ENCODE measurements at regions not wholly inside any gene's neighbourhood (a gene's known extent, or its start where the extent isn't known, plus 50 kb on each side); places are given as distances from the start of the nearest gene placed in this dataset.

DNA sequence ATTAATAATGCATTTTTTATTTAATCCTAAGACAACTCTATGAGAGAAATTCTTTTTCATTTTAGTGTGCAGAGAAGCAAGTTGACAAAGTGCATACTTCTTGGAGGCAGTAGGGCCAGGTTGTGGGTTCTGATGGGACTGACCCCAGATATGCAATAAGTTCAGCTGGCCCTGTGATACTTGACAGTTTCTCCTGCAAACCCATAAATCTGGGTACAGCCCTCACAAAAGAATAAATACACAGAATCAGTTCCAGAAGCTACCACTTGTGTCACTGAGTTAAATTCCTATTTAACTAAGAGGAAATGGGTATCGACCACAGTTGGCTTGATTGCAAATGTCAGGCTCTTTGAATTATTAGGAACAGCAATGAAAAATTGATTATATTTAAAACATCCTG lies 598.5 kb upstream of the API5 start:
- H3K27ac Mint-ChIP-seq: no peak overlapping the region
- Histone ChIP-seq H3K4me1 (ENCODE audit: control insufficient read depth, insufficient read depth, low read length) (no peaks in the 10 kb centered on the region), H3K27me3 (ENCODE audit: control insufficient read depth, insufficient read depth, low read length, poor library complexity, severe bottlenecking) (no peaks in the 10 kb centered on the region), H3K27ac (ENCODE audit: low read depth, low read length) (no peak overlapping the region), H3K9me3 (ENCODE audit: control insufficient read depth, low read length) (no peaks in the 10 kb centered on the region), H3K4me3 (ENCODE audit: low read length) (no peak overlapping the region), H3K9ac (ENCODE audit: extremely low read depth, low read length, poor library complexity, severe bottlenecking) (no peak overlapping the region), H3K36me3 (ENCODE audit: control insufficient read depth, insufficient read depth, low read length) (no peaks in the 10 kb centered on the region)
- no peaks in the 10 kb centered on the region for H3K27me3 Mint-ChIP-seq (ENCODE audit: insufficient read depth)
- no peak for DNase-seq
- H3K4me1 Mint-ChIP-seq: peaks cover 2% of the 10 kb centered on the region
- H3K9me3 Mint-ChIP-seq: peaks cover 23% of the 10 kb centered on the region
- WGBS, 2 experiments (ENCODE audit: insufficient coverage in 1 of 2, insufficient read length in 1 of 2): 100% methylated on average over 1 of the region's 1 CpG
- no peaks in the 10 kb centered on the region for H3K36me3 Mint-ChIP-seq (ENCODE audit: low read depth)
- H3K4me3 Mint-ChIP-seq: no peak overlapping the region
- TF ChIP-seq, protein P1, sequence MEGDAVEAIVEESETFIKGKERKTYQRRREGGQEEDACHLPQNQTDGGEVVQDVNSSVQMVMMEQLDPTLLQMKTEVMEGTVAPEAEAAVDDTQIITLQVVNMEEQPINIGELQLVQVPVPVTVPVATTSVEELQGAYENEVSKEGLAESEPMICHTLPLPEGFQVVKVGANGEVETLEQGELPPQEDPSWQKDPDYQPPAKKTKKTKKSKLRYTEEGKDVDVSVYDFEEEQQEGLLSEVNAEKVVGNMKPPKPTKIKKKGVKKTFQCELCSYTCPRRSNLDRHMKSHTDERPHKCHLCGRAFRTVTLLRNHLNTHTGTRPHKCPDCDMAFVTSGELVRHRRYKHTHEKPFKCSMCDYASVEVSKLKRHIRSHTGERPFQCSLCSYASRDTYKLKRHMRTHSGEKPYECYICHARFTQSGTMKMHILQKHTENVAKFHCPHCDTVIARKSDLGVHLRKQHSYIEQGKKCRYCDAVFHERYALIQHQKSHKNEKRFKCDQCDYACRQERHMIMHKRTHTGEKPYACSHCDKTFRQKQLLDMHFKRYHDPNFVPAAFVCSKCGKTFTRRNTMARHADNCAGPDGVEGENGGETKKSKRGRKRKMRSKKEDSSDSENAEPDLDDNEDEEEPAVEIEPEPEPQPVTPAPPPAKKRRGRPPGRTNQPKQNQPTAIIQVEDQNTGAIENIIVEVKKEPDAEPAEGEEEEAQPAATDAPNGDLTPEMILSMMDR (conservative IDR thresholded peaks at IDR 0.05): no peak

DNA sequence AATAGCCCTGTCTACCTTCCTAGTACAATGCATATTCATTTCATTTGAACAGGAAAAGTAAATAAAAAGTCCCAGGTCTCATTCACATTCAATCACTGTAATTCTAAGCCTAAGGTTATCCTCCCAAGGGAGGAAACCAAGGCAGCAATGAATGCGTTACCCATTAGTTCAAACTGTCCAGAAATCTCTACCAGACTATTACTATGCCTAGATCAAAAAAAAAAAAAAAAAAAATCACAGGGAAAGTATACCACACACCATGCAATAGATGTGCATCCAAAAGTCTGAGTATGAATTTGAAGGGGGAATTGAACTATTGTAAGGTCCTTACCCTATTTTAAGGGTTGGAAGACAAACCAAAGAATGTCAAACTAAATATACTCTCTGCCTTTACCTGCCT lies 598.0 kb upstream of the API5 start:
- Histone ChIP-seq H3K4me1 (ENCODE audit: control insufficient read depth, insufficient read depth, low read length) (no peaks in the 10 kb centered on the region), H3K4me3 (ENCODE audit: low read length) (no peak overlapping the region), H3K27me3 (ENCODE audit: control insufficient read depth, insufficient read depth, low read length, poor library complexity, severe bottlenecking) (no peaks in the 10 kb centered on the region), H3K36me3 (ENCODE audit: control insufficient read depth, insufficient read depth, low read length) (no peaks in the 10 kb centered on the region), H3K9me3 (ENCODE audit: control insufficient read depth, low read length) (no peaks in the 10 kb centered on the region), H3K27ac (ENCODE audit: low read depth, low read length) (no peak overlapping the region), H3K9ac (ENCODE audit: extremely low read depth, low read length, poor library complexity, severe bottlenecking) (no peak overlapping the region)
- TF ChIP-seq, protein P1 (conservative IDR thresholded peaks at IDR 0.05): no peak
- DNase-seq: no peak
- H3K9me3 Mint-ChIP-seq: peaks cover 27% of the 10 kb centered on the region
- WGBS, 2 experiments (ENCODE audit: insufficient coverage in 1 of 2, insufficient read length in 1 of 2): 0% methylated on average over 1 of the region's 1 CpG; no CpG with 5 or more reads in 1 of the 2 experiments
- no peak overlapping the region for H3K27ac Mint-ChIP-seq
- H3K4me3 Mint-ChIP-seq: no peak overlapping the region
- H3K27me3 Mint-ChIP-seq (ENCODE audit: insufficient read depth): no peaks in the 10 kb centered on the region
- H3K36me3 Mint-ChIP-seq (ENCODE audit: low read depth): no peaks in the 10 kb centered on the region
- H3K4me1 Mint-ChIP-seq: peaks cover 2% of the 10 kb centered on the region

DNA sequence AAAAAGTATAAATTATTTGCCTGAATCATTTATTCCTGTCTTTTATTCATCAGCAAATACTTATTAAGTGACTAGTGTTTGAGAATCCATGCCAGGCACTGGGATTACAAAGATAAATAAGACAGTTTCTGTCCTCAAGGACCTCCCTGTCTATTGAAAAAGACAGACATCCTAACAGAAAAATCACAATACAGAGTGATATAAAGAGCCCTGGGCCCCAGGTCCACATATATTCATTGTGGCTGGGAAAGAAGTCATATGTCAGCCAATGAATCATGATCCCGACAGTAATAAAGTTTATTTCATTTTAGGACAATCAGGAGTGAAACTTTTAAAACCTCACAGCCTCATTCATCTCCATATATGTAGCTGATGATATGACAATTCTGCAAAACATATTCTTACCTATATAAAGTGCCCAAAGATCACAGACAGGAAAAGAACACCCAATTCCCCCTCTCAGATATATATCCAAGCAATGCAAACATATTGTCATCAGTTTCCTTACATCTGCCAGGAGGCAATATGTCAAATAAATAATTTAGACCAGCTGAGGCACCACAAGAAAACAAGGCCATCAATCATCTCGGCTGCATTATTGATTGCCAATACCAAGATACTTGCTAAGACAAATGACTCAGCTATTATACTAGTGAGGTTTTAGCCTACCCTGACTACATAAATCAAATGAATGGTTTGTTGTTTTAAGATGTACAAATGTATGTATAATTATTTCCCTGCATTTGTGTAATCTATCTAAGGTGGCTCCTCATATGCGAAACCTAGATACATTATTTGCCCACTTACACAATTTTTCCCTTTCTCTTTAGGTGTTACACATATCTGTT lies 590.9 kb upstream of the API5 start:
- Mint-ChIP-seq H3K27ac (no peak overlapping the region), H3K4me3 (no peak overlapping the region), H3K9me3 (peaks cover 24% of the 10 kb centered on the region), H3K27me3 (ENCODE audit: insufficient read depth) (no peaks in the 10 kb centered on the region), H3K36me3 (ENCODE audit: low read depth) (no peaks in the 10 kb centered on the region), H3K4me1 (no peaks in the 10 kb centered on the region)
- WGBS, 2 experiments (ENCODE audit: insufficient coverage in 1 of 2, insufficient read length in 1 of 2): 51% methylated on average over 3 of the region's 3 CpGs; no CpG with 5 or more reads in 1 of the 2 experiments
- Histone ChIP-seq H3K27me3 (ENCODE audit: control insufficient read depth, insufficient read depth, low read length, poor library complexity, severe bottlenecking) (no peaks in the 10 kb centered on the region), H3K9ac (ENCODE audit: extremely low read depth, low read length, poor library complexity, severe bottlenecking) (no peak overlapping the region), H3K27ac (ENCODE audit: low read depth, low read length) (no peak overlapping the region), H3K4me1 (ENCODE audit: control insufficient read depth, insufficient read depth, low read length) (no peaks in the 10 kb centered on the region), H3K36me3 (ENCODE audit: control insufficient read depth, insufficient read depth, low read length) (no peaks in the 10 kb centered on the region), H3K9me3 (ENCODE audit: control insufficient read depth, low read length) (no peaks in the 10 kb centered on the region), H3K4me3 (ENCODE audit: low read length) (no peak overlapping the region)
- TF ChIP-seq, protein P1 (conservative IDR thresholded peaks at IDR 0.05): no peak
- no peak for DNase-seq
